ENCODE measurements at regions not wholly inside any gene's neighbourhood (a gene's known extent, or its start where the extent isn't known, plus 50 kb on each side); places are given as distances from the start of the nearest gene placed in this dataset.

GRCh38 chr4:56220261-56220660 lies 167.0 kb downstream of the AASDH start:
- no peak for DNase-seq (ENCODE audit: low spot score)
- TF ChIP-seq, protein P1, sequence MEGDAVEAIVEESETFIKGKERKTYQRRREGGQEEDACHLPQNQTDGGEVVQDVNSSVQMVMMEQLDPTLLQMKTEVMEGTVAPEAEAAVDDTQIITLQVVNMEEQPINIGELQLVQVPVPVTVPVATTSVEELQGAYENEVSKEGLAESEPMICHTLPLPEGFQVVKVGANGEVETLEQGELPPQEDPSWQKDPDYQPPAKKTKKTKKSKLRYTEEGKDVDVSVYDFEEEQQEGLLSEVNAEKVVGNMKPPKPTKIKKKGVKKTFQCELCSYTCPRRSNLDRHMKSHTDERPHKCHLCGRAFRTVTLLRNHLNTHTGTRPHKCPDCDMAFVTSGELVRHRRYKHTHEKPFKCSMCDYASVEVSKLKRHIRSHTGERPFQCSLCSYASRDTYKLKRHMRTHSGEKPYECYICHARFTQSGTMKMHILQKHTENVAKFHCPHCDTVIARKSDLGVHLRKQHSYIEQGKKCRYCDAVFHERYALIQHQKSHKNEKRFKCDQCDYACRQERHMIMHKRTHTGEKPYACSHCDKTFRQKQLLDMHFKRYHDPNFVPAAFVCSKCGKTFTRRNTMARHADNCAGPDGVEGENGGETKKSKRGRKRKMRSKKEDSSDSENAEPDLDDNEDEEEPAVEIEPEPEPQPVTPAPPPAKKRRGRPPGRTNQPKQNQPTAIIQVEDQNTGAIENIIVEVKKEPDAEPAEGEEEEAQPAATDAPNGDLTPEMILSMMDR (IDR thresholded peaks at IDR 0.05; ENCODE audit: extremely low read depth, missing control alignments) = no peak

GRCh38 chr4:56219447-56219846 lies 167.8 kb downstream of the AASDH start:
- DNase-seq (ENCODE audit: low spot score) = no peak
- TF ChIP-seq, protein P1 (IDR thresholded peaks at IDR 0.05; ENCODE audit: extremely low read depth, missing control alignments) = no peak

- TF ChIP-seq, protein P1 (IDR thresholded peaks at IDR 0.05; ENCODE audit: extremely low read depth, missing control alignments) = no peak
- DNase-seq (ENCODE audit: low spot score) = no peak
Measured at GRCh38 chr4:56218230-56218895, 168.9 kb downstream of the AASDH start.

DNA sequence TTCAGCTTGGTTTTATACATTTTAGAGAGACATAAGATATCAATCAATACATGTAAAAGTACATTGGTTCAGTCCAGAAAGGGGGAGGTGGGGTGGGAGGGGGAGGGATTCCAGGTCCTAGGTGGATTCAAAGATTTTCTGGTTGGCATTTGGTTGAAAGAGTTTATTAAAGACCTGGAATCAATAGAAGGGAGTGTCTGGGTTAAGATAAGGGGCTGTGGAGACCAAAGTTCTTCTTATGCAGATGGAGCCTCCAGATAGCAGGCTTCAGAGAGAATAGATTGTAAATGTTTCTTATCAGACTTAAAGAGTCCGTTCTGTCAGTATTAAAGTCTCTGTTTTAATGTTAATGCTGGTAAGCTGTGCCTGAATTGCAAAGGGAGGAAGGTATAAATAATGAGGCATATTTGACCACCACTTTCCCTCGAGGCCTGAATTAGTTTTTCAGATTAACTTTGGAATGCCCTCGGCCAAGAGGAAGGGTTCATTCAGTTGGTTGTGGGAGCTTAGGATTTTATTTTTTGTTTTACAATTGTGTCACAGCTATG lies 169.9 kb downstream of the AASDH start:
- DNase-seq (ENCODE audit: low spot score) = no peak
- TF ChIP-seq, protein P1 (IDR thresholded peaks at IDR 0.05; ENCODE audit: extremely low read depth, missing control alignments) = no peak

DNA sequence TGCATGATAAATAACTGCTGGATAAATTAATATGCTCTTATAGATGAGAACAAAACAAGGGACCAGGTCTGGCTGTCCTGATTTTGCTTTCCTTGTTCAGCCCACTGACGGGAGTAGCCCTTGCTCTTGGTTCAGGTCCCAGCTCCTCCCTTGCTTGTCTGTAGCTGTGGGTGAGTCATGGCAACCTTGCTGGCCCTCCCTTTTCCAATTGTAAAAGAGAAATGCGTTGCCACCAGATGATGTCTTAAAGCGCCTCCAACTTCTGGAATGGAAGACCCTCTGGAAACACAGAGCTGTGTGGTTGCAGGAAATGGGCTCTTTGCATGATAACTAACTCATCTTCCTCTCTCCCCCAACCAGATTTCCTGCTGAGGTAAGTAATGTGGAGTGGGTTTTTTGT lies 171.4 kb downstream of the AASDH start:
- TF ChIP-seq, protein P1 (IDR thresholded peaks at IDR 0.05; ENCODE audit: extremely low read depth, missing control alignments) = no peak
- DNase-seq (ENCODE audit: low spot score) = no peak

- TF ChIP-seq, protein P1 (IDR thresholded peaks at IDR 0.05; ENCODE audit: extremely low read depth, missing control alignments) = no peak
- DNase-seq (ENCODE audit: low spot score) = no peak
Measured at GRCh38 chr4:56215141-56215783, 172.0 kb downstream of the AASDH start.

DNA sequence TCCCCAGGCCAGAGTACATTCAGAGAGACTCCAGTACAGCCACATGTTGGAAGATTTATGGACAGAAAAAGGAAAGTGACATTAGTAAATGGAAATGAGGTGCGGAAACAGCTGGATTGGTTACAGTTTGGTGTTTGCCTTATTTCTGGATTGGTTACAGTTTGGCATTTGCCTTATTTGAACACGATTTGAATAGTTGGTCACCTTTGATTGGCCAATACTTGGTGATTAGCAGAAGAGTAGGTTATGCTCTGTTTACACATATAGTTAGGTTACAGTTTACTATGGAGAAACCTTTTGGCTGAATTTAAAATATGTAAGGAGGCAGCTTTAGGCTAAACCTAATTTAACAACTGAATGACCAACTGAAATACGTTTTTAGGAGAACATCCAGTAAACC lies 173.7 kb downstream of the AASDH start:
- DNase-seq (ENCODE audit: low spot score) = no peak
- TF ChIP-seq, protein P1 (IDR thresholded peaks at IDR 0.05; ENCODE audit: extremely low read depth, missing control alignments) = no peak

Data from GM20000 (cell line).